ENCODE measurements at regions not wholly inside any gene's neighbourhood (a gene's known extent, or its start where the extent isn't known, plus 50 kb on each side); places are given as distances from the start of the nearest gene placed in this dataset.

DNA sequence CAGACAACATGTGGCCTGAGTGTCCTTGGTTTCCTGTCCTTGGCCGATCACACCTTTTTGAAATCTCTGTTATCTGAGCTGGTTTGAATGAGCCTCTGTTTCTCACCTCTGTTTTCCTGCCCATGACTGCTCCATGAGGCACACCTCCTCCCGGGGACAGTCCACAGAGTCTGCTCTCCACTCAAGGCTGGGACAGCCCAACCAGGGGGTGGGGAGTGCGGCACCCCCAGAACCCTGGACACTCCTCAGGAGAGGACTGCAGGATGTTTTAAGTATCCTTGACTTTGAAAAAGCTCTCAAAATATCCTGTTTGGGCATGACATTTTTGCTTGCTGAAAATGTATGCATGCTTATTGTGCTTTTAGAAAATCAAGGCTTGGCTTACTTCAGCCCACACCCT, 333.0 kb upstream of the N4BP1 start:
- DNase-seq (ENCODE audit: low read depth in 2 of 2), result no peak

DNA sequence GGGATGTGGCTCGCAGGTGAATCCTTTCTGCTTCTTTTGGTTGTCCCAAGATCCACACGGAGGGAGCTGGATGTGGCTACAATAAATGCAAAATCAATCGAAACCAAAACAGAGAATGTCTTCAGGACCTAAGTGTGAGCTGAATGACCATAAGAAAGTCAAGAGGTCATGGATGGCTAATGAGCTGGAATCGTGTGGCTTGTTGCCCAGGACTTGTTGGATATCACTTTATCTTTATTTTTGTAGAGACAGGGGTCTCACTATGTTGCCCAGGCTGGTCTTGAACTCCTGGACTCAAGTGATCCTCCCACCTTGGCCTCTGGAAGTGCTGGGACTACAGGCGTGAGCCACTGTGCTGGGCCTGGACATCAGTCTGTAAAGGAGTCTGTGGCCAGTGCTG, 326.8 kb upstream of the N4BP1 start:
- DNase-seq (ENCODE audit: low read depth in 2 of 2), result no peak

DNA sequence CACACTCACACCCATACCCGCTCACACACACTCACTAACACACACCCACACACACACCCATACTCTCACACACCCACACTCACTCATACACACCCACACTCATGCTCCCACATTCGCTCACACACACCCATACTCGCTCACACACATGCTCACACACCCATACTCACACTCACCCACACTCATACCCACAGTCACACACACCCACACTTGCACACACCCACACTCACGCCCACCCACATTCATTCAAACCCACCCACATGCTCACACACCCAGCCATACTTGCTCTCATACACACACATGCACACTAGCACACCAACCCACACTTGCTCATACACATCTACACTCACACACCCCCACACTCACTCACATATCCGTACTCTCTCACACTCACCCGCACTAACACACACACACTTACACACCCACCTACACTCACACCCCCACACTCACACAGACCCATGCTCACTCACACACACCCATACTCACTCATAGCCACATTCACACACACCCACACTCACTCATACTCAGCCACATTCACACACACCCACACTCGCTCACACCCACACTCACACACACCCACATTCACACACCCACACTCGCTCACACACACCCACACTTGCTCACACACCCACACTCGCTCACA, 322.4 kb upstream of the N4BP1 start:
- DNase-seq (ENCODE audit: low read depth in 2 of 2), result no peak

DNA sequence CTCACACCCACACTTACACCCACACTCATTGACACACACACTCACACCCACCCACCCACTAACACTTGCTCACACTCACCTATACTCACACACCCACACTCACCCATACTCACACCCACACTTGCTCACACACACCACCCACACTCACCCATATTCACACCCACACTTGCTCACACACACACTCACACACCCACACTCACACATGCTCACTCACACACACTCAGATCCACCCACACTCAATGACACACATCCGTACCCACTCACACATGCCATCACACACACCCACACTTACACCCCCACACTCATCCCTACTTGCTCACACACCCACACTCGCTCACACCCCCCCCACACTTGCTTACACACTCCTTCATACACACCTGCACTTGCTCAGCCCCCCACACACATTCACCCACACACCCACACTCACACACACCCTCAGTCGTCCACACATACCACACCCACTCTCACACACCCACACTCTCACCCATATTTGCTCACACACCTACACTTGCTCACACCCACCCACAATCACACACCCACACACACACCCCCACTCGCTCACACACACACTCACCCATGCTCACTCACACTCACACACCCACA, 321.1 kb upstream of the N4BP1 start:
- no peak for DNase-seq (ENCODE audit: low read depth in 2 of 2)

DNA sequence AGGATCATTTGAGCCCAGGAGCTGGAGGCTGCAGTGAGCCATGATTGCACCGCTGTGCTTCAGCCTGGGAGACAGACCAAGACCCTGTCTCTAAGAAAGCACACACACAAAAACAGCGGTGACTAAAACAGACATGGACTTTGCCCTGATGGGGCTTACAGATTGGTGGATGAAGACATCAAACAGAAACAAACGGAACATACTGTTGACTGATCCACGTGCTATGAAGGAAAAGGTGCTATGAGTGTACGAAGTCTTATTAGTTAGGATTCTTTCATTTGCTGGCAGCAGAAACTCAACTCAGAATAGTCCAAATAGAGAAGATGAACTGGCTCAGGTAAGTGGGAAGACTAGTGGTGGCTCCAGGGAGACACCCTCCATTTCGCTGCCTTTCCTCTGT, 309.8 kb upstream of the N4BP1 start:
- no peak for DNase-seq (ENCODE audit: low read depth in 2 of 2)

DNA sequence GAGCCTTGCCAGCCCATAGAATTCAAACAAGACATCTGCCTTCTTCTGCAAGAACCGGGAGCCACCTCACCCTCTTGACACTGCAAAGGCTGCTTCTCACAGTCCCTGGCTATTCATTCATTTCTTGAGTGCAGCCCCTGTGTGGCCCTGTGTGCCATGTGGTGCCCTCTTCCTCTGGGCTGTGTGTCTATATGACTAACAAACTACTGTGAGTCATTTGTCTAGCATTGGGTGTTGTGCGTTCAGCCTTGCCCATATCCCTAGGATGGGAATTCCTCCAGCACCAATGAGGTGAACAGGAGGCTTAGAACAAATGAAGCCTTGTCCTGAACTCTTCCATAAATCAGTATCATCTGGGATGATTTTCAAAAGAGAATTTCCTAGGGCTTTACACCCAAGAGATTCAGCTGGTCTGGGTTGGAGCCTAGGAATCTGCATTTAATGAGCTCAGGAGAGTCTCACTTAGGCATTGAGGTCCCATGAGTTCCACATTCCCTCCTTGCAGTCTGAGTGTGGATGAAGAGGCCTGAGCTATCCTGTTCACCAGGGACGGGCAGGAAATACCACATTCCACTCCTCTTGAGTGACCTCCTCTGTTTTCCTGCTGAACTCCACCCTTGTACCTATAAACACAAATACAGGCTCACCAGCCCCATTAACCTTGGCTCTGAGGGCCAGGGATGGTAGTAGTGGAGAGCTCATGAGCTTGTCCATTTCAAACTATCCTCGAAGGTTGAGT, 308.7 kb upstream of the N4BP1 start:
- no peak for DNase-seq (ENCODE audit: low read depth in 2 of 2)

DNA sequence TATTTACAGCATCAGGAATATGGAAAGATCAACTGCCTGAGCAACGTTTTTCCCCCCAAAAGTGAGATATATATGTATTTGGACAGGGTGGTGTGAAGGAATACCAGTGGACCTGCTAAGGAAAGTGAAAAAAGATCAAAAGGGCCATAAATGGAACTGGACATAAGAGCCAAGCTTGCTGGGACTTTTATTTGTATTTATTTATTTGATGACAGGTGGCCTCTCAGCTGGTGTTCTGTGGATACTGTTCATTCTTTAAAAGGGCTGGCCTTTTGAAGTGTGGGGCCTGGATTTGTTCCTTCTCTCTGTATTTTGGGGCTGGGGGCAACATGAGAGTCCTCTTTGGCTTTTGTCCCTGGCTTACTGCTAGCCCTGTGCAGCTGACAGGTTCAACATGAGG, 306.6 kb upstream of the N4BP1 start:
- DNase-seq (ENCODE audit: low read depth in 2 of 2), result no peak

DNA sequence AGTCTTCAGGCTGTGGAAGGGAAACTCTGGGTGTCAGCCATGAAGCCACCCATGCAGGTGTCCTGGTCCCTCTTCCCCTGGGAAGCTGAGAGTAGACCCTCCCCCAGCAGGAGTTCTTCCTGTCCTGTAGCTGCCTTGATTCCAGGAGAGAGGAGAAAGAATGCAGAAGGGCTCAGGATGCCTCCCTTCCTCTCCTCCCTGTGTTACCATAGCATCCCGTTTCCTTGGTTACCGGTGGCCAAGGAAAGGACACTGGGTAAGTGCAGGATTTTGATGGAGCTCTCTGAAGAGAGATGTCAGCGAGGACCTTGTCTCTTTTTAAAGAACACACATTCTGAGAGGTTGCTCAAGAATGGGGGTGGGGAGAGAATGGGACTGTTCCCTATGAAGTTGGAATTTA, 304.1 kb upstream of the N4BP1 start:
- DNase-seq (ENCODE audit: low read depth in 2 of 2), result no peak

DNA sequence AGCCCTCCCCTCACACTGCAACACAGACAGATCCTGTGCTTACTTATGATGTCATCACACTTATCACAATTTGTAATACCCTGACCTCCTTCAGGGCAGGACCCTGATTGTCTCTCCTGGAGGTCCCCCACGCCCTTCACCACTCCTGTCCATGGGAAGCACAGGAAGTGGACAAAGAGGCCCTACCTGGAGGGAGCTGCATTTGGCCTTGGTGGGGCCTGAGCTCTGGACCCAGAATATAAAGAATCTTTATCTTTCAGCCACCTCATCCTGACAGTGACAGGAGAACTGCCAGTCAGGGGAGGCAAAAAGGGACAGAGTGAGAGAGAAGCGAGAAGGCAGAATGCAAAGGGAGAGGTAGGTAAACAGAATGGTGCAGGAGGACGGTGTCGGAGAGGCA, 303.4 kb upstream of the N4BP1 start:
- no peak for DNase-seq (ENCODE audit: low read depth in 2 of 2)

DNA sequence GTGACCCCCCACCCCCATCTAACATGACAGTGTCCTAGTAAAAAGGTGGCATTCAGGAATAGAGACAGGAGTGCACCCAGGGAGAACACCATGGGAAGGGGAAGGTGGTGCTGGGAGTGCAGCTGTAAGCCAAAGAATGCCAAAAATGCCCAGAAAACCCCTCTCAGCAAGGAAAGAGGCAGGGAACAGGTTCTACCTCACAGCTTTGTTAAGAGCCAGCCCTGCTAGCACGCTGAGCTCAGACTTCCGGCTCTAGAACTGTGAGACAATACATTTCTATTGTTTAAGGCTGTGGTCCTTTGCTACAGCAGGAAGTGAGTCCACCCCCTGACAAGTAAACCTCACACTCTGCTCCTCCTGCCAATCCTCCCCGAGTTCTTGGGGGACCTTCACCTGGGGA, 302.4 kb upstream of the N4BP1 start:
- DNase-seq (ENCODE audit: low read depth in 2 of 2), result no peak

DNA sequence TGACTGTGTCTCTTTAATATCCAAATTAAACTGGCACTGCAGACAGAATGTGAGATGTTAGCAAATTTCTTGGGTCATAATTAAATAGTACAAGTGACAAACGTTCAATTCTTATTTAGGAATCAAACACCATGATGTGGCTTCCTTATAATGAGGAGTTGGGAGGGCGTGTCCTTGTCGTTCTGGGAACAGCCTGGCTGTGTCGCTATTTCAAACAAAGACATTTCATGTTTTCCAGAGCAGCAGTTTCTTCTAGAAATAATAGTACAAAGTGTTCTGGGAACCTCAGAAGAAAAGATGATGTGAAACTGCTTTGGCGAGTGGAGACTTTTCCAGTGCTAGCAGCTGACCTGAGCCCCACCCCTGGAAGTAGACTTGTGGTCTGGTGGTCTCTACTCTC, 301.7 kb upstream of the N4BP1 start:
- DNase-seq (ENCODE audit: low read depth in 2 of 2), result no peak

DNA sequence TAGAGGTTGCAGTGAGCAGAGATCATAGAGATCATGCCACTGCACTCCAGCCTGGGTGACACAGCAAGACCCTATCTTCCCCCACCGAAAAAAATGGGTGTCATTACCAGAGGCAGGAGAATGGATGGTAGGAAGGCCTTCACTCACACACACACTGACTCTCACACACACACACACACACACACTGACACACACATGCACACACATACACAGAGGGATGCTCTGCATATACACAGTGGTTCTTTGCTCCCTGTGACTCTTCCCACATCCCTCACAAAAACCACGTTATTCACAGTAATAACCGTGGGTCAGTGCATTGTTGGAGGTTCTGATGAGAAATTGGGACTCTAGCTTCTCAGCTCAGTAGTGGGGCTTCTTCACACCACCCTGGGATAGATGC, 300.2 kb upstream of the N4BP1 start:
- no peak for DNase-seq (ENCODE audit: low read depth in 2 of 2)

DNA sequence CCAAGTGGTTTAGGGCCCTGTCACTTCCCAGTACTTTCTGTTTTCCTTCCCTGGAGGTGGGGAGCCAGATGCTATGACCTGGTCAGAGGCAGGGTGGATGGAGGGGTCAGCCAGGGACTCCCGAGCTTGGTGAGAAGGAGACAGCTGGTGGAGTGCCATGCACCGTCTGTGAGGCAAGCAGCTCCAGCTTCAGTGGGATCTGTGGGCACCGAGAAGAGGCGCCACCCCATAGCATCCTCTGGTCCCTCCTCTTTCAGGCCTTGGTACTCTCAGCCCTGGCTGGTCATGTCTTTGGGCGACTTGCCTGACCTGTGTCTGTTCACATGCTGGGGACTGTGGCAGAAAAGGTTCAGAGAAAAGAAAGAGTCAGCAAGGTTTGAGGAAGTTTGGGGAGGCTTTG, 299.3 kb upstream of the N4BP1 start:
- no peak for DNase-seq (ENCODE audit: low read depth in 2 of 2)

DNA sequence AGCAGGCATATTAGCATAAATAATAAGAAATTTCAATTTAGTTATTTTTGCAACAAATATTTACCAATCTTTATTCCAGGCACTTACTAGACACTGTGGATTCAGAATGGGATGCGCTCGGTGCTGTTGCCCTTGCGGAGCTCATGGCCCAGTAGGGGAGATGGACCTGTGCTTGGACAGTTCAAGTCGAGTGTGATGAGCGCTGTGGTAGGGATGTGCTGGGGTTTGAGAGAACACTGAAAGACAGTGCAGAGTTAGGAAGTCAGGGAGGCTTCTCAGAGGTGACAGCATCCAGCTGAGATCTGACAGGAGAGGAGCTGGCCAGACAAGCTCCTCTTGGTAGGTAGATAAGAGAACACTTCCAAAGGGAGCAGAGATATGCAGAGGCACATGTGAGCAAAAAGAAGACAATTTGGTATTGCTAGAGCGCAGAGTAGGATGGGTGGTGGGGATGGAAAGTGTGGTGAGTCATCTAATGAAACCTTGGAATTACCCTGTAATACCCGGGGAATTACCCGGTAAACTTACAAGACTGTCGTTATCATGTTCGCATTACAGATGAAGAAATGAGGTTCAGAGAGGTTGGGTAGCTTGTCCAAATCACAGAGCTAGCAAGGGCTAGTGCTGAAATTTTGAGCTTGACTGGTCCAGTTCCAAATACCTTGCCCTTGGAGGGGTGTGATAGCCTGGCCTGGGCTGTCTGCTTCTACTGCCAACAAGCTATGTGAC, 298.1 kb upstream of the N4BP1 start:
- DNase-seq (ENCODE audit: low read depth in 2 of 2), result no peak

DNA sequence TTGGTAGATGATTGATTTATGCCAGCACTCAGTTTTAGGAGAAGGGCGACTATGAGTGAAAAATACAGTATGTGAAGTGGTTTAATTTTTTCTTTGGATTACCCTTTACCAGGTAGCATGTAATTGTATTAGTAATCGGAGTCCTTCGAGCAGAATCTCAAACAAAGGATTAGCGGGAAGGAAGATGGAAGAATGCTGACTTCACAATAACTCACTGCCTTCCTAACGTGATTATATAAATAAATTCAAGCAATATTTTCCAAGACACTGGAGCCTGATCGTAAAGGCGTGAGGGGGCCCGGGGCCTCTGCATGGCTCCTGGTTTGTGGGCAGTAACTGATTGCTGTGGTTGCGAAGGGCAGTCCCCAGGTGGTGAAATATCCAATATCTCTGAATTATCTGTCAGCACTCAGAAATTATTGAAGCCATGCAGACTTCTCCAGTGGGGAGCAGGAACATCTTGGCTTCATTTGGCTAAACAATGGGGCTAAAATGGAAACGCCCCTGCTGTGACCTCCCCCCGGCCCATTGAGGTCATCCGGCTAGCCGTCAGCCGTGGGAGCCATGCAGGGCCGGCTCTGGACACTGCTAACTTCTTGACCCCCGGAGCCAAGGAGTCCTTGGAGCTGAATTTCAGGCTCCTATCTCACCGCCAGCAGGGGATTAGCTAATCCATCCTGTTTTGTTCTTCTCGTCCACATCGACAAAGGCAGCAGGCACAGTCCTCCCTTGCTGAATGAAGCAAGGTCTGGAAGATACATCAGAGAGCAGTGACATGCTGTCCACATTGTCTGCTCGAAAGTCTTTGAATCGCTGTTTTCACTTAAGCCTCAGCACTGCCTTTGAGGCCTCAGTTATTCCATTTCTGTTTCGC, 295.9 kb upstream of the N4BP1 start:
- DNase-seq (ENCODE audit: low read depth in 2 of 2), result no peak

DNA sequence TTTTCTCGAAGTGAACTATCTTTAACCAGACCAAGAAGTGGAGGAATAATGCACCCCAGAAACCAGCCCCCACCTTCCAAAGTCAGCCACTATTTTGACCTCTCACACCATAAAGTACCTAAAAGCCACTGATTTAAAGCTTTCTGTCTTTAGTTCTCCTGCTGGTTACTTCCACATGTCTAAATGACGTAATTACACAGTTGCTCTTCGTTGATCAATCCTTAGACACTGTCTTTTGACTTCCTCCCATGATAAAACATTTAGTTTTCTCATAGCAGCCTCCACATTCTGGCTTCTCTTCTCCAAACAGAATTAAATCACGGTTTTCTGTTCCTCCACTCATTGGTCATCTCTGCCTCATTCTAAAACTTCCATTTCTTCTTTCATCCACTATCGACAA, 294.4 kb upstream of the N4BP1 start:
- DNase-seq (ENCODE audit: low read depth in 2 of 2), result no peak

DNA sequence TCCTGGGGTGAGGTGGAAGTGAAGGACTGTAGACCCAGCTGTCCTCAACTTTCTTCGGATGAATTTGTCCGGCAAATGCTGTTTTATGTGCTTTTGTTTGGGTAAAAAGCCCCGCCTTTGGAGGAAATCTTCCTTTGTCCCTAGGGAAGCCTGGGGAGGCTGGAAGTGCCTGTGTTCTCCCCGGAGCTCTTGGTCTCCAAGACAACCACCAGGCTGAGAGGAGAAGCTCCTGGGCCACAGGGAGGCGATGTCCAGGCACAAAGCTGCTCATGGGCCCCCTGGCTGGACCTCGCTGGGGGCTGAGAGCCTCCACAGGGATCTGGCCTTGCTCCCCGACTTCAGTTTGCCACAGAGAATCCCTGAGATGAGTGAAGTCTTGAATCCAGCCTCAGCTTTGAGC, 293.1 kb upstream of the N4BP1 start:
- no peak for DNase-seq (ENCODE audit: low read depth in 2 of 2)

DNA sequence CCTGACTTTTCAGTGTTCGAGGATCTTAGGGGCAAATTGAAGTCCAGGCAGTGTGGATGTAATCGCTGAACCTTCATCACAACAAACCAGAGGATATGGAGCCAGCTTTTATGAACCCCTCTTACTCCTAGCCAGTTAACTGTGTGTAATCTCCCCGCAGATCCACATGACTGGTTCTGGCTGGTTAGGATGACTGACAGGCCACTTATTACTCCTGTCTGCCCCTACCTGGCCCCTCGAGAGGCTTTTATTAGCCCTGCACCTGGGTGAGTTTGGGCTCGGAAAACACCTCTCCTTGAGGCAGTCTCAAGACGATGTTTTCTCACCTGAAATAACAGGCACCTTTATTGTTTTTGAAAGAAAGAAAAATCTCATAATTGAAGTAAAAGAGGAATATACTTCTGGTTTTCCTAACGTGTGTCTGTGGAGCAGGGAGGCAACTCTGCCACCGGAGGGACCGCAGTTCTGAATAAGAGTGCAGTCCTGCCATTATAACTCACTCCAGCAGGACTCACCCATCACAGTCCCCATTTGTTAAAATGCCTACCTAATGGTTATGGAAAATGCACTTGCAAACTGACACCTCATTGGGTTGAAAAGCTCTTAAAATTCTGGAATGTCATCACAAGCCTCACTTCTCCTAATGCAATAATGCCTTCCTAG, 291.9 kb upstream of the N4BP1 start:
- no peak for DNase-seq (ENCODE audit: low read depth in 2 of 2)

DNA sequence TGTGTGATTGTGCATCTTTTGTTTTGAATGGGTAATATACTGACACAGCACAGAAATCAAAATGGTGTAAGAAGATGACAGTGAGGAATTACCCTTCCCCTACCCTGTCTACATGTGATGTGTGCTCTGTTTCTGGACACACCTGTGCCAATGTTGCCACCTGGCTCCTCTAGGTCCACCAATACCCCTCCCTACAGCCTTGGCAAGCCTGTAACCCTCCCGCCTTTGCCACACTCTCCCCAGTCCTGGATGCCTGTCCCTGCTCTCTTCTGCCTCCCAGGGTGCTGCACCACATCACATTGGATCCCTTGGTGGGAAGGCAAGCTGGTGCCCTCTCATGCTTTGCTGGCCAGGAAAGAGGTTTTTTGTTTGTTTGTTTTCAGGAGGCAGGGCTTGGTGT, 289.5 kb upstream of the N4BP1 start:
- no peak for DNase-seq (ENCODE audit: low read depth in 2 of 2)

DNA sequence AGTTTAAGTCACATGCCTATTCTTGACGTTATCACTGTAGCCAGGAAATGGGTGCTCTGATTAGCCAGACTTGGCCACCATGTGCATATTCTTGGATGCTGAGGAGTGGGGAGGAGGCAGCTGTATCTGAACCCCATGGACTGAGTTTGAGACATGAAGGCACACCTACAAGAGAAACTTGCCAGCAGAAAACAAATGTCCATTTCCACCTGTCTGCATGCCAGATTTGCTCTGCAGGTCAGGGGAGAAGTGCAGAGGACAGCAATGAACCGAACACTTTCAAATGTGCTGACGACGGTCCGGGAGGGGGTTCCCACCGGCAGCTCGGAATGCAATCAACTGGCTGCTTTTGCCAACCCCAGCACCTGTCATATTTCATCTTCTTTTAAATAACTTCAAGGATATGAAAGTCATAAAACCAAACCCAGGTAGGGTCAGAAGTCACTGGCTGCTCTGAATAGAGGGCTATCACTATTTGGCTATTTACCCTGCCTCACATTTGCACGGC, 287.8 kb upstream of the N4BP1 start:
- no peak for DNase-seq (ENCODE audit: low read depth in 2 of 2)

DNA sequence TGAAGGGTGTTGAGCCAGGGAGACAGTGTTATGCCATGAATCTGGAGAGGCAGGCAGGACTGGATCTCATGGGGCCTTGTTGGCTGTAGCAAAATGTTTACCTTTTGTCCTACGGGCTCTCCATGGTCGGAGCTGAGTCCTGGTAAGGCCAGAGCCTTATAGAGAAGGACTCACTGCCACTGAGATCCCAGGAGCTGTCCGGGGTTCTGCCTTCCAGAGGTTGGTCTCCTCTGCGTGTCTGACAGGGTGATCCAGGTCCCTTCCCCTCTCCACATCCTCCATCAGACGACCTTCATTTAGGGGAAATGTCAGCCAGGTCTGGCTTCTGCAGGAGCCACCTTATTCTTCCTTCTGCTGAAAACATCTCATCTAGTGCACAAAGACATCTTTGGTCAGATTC, 285.2 kb upstream of the N4BP1 start:
- no peak for DNase-seq (ENCODE audit: low read depth in 2 of 2)

Data from stimulated activated CD8-positive, alpha-beta memory T cell treated with anti-CD3 and anti-CD28 coated beads, Interleukin-15, amount 100 ng/mL, for 48 hours (primary cell).